GM21528 (cell line): ENCODE measurements at regions not wholly inside any gene's neighbourhood (a gene's known extent, or its start where the extent isn't known, plus 50 kb on each side); places are given as distances from the start of the nearest gene placed in this dataset.

ENCODE experiments used
- ATAC-seq: cut with Tn5 transposase; IDR thresholded peaks from one replicate; pipeline ENCODE4 v1.9.1; 2021; ENCODE audit warnings: mild to moderate bottlenecking, moderate library complexity; ENCODE audit not compliant: unreplicated experiment, low FRiP score

DNA sequence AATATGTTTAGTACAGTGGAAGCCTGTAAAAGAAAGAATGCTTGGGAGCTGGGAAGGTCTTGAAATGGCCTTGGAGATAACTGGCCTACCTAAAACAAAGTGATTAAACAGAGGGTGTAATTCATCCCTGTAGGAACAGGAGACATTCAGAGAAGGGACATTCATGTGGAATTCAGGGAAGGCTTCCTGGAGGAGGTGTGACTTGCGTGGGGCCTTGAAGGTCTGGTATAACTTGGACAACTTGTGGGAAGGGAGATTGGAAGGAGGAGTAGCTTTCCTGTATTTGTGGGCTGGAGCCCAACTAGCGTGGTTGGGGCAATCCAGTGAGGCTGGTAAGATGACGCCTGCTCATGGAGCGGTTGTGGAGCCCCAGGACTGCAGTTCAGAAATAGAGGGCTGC, 156.4 kb downstream of the AACS start:
- no peak for ATAC-seq

DNA sequence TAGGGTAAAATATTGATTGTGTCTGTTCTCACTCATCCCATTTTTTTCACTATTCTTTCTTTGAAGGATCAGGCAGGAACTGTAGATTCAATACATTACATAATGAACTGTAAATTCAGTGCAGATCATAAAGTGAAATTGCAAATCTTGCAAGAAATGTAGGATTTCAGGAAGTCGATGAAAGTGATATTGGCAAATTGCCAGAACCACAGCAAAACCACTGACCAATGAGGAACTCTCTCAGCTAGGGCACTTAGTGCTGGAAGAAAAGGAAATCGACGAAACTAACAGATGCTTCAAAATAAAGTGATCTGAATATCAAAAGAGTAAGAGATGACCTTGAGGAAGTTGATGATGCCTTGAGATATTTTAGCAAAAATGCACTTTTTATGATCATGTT, 157.6 kb downstream of the AACS start:
- ATAC-seq: no peak

DNA sequence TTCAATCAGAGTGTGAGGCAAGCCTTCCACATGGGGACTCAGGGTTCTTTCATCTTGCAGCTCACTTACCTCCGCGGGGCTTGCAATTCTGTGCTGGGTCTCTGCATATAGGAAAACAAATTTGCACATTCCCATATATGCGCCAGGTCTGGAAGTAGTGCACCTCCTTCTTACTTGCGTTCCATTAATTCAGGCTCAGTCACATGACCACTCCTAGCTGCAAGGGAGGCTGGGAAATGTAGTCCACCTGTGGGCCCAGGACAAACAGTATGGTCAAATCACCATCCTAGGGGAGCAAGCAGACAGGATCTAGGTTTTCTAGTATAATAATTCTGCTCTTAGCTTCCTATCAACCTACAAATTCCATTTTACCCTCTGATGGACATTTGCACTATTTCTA, 160.4 kb downstream of the AACS start:
- ATAC-seq: no peak

DNA sequence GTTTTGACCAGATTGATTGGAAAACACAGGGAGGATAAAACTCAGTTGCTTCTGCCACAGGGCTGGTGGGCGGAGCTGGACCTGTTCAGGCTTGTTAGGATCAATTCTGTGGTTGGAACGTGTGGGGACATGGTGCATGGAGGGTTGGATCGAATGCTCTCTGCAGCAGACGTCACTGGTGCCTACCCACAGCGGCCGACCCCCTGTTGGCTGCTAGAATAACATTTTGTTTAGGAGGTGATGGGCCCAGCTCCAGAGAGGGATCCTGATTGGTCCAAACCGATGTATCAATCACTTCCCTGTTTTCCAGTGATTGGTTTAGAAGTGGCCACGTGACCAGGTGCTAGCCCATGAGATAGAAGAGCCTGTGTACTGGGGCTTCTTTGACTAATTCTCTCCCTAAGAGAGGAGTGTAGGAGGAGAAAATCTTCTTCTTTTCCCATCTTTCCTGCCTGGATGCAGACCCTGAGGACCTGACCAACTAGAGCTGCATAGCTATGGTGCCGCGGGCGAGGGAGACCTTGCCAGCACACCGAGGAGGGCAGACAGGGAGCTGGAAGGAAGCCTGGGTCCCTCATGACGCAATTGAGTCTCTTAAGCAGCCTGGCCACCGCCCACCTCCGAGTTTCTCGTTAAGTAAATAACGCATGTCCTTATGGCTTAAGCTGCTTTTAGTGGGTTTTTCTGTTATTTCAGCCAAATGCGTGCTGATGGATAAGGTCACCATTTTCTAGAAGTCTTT, 163.5 kb downstream of the AACS start:
- no peak for ATAC-seq

DNA sequence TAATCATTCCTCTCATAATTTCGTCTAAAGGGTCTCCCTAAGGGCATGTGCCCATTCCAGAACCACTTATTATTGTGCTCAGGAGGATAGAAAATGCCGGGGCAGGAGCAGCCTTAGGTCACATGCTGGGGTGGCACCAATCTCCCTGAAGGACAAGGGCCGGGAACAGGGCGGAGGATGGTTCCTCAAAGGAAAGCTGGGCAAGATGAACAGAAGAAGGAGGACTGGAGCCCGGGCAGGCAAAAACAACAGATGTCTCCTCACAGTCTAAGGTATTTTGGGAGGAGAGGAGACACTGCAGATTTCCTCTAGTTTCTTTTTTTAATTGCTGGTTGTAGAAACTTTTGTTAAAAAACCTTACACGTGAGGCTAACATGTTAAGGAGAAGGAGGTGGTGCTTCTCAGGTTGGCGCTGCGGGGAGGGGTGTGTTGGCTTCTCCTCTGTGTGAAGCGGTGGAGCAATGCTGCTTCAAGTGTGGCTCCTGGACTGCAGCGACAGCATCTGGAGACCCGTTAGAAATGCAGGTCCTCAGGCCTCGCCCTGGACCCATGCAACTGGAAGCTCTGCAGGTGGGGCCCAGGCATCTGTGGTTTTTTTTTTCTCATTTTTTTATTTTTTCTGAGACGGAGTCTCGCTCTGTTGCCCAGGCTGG, 164.8 kb downstream of the AACS start:
- ATAC-seq: no peak

DNA sequence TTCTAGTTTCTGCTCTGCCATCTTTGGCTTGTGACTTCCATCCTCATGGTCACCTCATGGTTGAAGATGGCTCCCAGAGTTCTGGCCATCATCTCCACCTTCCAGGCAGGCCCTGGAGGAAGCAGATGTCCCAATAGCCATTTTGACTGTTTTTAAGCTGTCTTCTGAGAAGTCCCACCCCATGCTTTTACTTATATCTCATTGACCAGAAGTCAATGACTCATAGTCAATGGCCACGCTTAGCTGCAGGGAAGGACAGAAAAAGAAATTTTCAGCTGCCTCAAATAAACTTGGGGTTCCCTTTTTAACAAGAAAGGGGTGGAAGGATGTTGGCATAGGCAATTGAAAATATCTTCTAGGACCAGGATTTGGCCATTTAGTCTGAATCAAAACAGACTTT, 168.1 kb downstream of the AACS start:
- ATAC-seq: no peak

DNA sequence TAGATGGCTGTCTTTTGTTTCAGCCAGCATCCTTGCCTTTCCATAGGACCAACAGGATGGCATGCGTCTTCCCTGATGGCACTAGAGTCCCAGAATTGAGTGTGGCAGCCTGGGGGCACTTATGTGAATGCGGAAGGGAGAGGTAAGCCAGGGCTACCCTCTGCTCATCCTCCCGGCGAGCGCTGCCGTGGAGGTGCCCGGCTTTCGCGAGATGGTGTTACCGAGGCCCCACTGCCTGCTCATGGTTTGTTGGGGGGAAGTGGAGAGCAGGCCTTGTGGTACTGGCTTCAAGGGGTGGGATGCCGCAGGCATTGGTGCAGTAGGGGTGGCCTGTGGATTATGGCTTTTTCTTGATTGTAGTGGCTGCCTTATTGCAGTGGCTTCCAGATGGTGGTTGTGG, 174.3 kb downstream of the AACS start:
- no peak for ATAC-seq

DNA sequence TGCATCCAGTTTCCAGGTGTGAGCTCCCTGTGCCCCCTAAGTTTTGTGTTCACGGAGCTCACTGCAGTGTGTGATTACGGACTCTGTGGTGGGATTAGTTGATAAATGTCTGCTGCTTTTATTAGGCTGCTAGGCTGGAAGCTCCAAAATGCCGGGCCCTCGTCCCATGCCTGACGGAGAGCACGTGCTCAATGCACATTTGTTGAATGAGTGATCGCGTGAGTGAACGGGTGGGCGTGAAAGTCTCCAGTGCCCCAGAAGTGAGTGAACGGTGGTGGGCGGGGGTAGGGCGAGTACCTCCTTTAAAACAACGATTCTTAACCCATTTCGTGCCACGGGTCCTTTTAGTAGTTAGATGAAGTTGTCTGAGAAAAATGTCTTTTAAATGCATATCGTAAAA, 175.5 kb downstream of the AACS start:
- no peak for ATAC-seq

DNA sequence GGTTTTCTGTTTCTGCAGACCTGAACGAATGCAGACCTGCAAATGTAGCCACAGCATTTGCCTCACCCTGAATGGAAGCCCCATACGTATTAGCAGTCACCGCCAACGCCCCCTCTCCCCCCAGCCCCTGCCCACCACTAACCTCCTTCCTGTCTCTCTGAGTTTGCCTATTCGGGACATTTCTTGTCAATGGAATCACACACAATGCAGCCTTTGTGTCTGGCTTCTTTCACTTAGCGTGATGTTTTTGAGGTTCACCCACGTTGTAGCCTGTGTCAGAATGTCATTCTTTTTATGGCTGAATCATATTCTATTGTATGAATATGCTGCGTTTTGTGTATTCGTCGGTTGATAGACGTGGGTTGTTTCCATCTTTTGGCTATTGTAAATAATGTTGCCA, 178.6 kb downstream of the AACS start:
- no peak for ATAC-seq

DNA sequence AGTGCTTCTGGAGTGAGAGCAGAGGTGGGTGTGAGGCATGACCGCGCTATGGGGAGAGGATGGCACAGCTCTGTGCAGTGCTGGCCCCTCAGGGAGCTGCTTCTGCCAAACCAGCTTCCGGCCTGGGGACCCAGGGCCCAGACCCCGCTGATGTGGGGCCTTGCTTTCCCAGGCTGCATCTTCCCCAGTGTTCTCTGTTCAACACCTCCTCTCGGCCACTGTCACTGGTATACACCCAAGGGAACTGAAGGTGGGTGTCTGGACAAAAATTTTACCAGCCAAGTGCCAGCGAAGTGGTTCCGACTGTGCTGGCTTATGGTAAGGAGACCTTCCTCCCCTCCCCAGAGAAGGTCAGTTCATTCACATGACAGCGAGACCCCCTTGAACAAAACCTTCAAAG, 179.1 kb downstream of the AACS start:
- ATAC-seq: no peak

DNA sequence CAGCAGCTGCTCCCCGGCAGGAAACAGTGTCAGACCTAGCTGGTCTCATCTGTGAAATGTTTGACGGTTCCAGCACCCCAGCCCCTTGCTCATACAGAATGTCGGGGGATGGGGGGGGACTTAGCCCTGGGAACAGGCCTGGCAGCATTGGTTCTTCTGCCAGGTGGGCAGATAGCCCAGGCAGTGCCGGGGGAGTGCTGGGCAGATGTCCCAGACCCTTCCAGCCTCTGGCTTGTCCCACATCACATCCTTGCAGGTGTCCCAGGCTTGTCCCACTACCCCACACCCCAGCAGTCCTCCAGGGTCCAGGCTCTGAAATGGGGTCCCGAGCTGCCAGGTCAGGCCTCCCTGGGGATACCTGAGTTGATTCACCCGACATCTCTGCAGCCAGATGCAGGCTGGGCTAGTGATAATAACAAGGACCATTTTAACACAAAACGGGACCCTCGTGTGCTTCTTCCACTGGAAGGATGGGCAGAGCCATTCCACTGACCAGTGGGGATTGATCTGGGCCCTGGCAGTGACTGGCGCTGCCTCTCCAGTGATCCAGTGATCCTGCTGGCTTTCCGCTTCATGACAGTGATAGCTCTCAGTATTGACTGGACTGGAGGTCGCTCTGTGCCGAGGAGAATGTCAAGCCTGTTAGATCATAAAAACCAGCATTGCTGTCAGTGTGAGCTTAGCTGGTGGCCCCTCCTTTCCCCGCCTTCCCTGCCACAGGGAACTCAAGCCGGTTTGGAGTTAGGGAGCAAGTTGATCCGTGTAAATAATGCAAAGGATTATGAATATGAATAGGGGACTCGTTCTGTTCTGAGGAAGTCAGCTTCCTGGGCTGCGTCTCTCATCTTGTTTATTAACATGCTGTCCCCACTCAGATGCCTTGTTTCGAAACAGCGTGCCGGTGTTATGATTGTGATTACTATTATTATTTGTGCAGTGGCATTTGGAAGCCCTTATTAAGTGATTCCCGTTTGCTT, 180.6 kb downstream of the AACS start:
- no peak for ATAC-seq

DNA sequence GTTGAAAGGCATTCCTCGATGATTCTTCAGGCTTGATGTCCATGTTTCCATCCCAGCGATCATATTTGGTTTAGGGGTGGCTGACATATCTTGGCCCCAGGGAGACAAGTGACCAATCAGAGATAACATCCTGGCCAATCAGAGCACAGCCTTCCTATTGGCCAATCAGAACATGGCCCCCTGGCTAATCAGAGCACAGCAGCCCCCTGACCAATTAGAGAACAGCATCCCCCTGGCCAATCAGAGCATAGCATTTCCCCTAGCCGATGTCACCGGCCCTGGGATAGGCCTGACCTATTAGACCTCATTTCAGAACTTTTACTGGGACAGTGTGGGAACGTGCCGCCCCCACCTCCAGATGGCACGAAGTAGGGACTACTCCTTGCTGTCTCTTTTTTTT, 182.2 kb downstream of the AACS start:
- no peak for ATAC-seq

DNA sequence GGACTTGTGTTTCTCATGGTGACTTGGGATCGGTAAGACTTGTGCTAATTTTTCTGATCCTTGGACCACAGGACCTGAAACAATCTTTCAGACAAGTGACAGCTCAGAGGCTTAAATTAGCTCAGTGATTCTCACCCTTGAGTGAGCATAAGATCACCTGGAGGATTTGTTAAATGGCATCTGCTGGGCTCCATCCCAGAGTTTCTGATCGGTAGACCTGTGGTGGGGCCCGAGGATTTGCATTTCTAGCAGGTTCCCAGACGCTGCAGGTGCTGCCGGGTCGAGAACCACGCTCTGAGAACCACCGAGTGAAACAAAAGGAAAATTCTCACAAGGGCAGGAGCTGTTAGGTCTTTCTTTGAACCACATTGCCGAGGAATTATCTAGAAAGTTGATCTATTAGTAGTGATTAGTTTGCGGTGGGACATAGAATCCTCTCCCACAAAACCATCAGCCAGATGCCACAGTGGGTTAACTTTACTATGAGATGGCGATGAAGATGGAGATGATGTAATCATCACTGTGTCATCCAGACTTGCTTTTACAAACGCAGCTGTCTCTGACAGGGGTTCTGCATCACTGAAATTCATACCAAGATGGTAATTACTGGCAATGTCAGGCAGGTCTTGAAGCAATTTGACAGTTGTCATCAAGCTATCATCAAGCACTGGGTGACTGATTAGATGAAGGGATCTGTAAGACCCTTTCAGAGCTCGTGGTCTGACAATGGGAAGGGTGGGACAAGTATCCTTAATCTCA, 184.0 kb downstream of the AACS start:
- no peak for ATAC-seq

DNA sequence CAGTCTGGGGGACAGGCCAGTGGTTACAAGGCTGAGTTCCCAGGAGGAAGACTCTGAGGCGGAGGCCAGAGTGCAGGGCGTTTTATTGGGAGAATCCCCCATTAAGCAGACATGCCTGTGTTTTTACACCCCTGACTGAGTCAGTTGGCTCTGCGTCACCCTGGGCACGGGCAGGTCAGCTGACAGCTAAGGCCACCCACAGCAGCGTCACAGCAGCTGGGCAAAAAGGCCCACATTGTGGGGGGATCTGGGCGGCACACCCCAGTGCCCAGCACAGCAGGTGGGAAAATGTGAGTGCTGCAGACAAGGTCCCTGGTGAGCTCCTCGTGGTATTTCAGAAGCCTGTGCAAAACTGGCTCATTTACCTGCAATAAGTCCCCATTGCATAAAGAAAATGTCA, 184.7 kb downstream of the AACS start:
- ATAC-seq: no peak

DNA sequence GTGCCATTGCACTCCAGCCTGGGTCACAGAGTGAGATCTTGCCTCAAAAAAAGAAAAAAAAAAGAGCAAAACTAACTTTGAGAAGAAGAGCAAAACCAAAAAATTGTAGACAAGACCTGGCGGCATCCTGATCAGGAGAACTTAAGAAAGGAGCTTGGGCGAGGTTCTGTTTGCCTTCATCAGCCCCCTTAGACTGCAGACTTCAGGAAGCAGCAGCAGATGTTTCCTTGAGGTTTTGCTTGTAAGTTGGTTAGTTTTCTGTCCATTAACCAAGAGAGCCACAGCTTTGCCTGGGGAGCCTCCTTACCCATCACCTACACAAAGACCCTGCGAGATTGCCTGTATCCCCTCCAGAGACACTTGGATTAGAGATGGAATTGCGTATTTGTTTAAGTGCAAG, 189.0 kb downstream of the AACS start:
- no peak for ATAC-seq

DNA sequence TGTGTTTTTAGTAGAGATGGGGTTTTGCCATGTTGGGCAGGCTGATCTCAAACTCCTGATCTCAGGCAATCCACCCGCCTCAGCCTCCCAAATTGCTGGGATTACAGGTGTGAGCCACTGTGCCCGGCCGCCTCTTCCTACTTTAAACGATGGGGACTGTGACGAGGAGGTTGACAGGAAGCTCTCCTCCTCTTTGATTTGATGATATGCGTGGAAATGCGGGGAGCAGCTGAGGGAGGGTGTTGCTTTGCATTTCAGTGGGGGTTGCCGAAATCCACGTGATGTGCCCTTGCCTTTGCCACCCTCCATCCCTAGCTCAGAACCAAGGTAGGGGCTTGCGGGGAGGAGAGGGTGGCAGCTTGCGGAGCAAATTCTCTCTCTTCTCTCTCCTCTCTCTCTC, 189.6 kb downstream of the AACS start:
- ATAC-seq: no peak

DNA sequence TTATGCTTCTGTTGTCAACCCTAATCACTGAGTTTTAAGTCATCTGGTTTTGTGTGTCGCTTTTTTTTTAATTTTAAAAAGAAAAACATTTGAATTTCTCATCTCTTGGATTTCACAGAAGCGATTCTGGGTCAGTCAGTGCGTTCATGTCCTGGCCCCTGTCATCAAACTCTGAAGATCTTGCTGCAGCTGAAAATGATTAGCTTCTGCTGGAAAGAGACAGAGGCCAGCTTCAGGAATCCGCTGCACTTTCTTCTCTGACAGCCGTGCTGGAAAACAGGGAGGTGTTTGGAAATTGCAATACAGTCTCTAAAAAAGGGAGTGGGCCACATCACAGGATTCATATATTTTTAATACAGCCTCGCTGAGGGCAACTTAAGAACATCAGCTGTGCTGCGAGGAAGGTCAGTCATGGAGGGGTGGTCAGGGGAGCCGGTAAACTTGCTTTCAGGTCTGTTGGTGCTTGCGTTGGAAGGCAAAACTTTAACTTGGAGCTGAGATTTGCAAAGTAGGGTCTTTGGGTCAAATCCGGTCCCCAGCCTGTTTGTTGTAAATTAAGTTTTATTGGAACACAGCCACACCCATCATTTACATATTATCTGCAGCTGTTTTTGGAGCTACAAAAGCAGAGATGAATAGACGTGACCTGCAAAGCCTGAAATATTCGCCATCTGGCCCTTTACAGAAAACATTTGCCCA, 190.8 kb downstream of the AACS start:
- no peak for ATAC-seq

DNA sequence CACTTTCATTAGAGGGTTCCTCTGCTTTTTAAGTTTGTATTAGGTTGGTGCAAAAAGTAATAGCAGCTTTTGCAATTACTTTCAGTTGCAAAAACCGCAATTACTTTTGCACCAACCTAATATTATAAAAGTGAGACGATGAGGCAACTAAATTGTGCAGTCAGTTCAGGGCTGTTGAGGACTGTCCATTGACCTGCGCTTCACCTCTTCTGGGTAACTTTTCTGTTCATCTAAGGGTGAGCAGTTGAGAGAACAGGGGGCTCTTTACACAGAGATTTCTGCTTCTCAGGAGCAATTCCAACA, 191.3 kb downstream of the AACS start:
- ATAC-seq: no peak

DNA sequence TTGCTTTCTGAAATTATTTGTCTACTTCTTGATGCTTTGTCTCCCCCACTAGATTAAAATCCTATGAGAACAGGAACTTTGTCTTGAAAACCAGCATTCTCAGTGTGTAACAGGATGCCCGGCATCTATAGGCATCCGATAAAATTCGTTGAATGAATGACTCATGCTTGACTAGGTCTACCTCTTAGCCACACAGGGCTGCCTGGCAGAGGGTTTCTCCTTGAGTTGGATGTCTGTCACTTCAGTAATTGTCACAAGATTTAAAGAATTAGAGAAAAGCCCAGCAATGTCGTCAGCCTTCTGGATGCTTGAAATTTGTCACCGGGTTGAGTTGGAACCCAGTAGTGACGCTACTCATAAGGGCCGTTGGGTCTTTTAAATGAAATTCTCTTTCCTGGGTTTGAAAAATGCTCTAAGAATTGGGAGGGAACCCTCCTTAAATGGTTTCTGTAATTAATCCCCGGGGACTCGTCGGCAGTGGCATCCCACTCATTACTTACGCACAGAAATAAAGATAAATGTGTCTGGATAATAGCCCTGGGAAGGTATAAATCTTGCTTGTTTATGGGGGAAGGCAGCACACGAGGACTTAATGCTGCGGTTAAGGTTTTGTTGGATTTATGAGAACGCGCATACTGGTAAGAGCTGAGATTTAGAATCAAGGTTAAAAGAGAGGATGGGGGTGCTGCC, 194.1 kb downstream of the AACS start:
- ATAC-seq: no peak

DNA sequence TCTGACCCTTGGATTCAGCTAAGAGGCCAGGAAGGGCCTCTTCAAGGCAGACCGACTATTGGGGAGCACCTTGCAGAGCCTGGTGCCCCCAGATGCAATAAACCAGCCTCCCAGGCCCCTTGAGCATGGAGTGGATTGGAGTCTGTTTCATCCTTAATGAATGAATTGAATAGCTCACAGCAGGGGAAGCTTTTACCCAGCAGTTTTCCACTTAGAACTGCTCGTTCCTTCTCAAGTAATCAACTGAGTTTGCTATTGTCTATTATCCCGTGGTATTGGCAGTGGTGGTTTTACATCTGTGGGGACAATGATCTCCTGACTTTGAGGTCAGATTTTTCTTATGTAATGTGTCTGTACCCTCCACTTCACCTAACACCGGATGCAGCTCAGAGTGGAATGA, 197.6 kb downstream of the AACS start:
- no peak for ATAC-seq
